Osteocyte (in vitro differentiated cells): ENCODE measurements at regions not wholly inside any gene's neighbourhood (a gene's known extent, or its start where the extent isn't known, plus 50 kb on each side); places are given as distances from the start of the nearest gene placed in this dataset.

Source experiments
- DNase-seq: peaks from one replicate; pipeline ENCODE4 v3.0.0; 2021; ENCODE audit warnings: mixed read lengths; ENCODE audit not compliant: unreplicated experiment; ENCODE audit errors: extremely low spot score
- H3K27ac Mint-ChIP-seq: one replicate; pipeline ENCODE4 v1.8.0; 2021; ENCODE audit warnings: mild to moderate bottlenecking, mixed read lengths; ENCODE audit not compliant: unreplicated experiment
- H3K27me3 Mint-ChIP-seq: one replicate; pipeline ENCODE4 v1.8.0; 2021; ENCODE audit warnings: mixed read lengths; ENCODE audit not compliant: unreplicated experiment
- H3K36me3 Mint-ChIP-seq: one replicate; pipeline ENCODE4 v1.8.0; 2021; ENCODE audit warnings: mixed read lengths; ENCODE audit not compliant: unreplicated experiment
- H3K4me1 Mint-ChIP-seq: one replicate; pipeline ENCODE4 v1.8.0; 2021; ENCODE audit warnings: mixed read lengths; ENCODE audit not compliant: unreplicated experiment
- H3K4me3 Mint-ChIP-seq: one replicate; pipeline ENCODE4 v1.8.0; 2021; ENCODE audit warnings: mild to moderate bottlenecking, moderate library complexity, mixed read lengths; ENCODE audit not compliant: unreplicated experiment
- H3K9me3 Mint-ChIP-seq: one replicate; pipeline ENCODE4 v1.8.0; 2021; ENCODE audit warnings: mixed read lengths; ENCODE audit not compliant: unreplicated experiment
- CTCF ChIP-seq: fragments of 200-600 bp; sonication (generic); IDR thresholded peaks from 2 replicates; pipeline ENCODE4 v1.5.0; 2021; ENCODE audit warnings: antibody characterized with exemption, mild to moderate bottlenecking, moderate library complexity

- H3K9me3 Mint-ChIP-seq: peaks cover 16% of the 10 kb centered on the region
- H3K27me3 Mint-ChIP-seq: no peaks in the 10 kb centered on the region
- no peak for DNase-seq
- H3K36me3 Mint-ChIP-seq: no peaks in the 10 kb centered on the region
- no peak for TF ChIP-seq CTCF
- no peak overlapping the region for H3K27ac Mint-ChIP-seq
- no peak overlapping the region for H3K4me3 Mint-ChIP-seq
- no peaks in the 10 kb centered on the region for H3K4me1 Mint-ChIP-seq
Observed at GRCh38 chr18:78698914-78699313, 280.7 kb upstream of the SALL3 start.

DNA sequence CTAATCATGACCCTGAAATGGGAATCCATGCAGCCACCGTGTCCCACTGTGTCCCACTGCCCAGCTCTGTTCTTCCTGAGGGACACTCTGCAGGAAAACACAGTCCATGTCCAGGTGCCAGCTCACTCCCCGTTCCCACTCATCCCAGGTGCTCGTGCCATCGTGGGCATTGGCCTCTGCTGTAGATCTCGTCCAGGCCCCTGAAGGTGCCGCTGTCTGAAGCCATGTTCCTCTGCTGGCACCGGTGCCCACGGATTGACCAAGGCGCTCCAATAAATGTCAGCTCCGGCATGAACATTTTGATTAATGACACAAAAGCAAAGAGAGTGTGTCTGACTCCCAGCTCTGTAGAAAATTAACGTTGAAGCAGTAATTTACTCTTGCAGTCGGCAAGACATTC is 280.1 kb upstream of the SALL3 start:
- no peak for TF ChIP-seq CTCF
- Mint-ChIP-seq H3K9me3 (peaks cover 18% of the 10 kb centered on the region), H3K27ac (no peak overlapping the region), H3K27me3 (no peaks in the 10 kb centered on the region), H3K4me1 (no peaks in the 10 kb centered on the region), H3K4me3 (no peak overlapping the region), H3K36me3 (no peaks in the 10 kb centered on the region)
- DNase-seq: no peak

- TF ChIP-seq CTCF: no peak
- Mint-ChIP-seq H3K27me3 (no peaks in the 10 kb centered on the region), H3K4me3 (no peak overlapping the region), H3K27ac (no peak overlapping the region), H3K9me3 (peaks cover 25% of the 10 kb centered on the region), H3K4me1 (no peaks in the 10 kb centered on the region), H3K36me3 (no peaks in the 10 kb centered on the region)
- DNase-seq: no peak
Observed at GRCh38 chr18:78701771-78702396, 277.7 kb upstream of the SALL3 start.

- Mint-ChIP-seq H3K9me3 (peaks cover 29% of the 10 kb centered on the region), H3K27me3 (no peaks in the 10 kb centered on the region), H3K4me3 (no peak overlapping the region), H3K36me3 (no peaks in the 10 kb centered on the region), H3K27ac (no peak overlapping the region), H3K4me1 (no peaks in the 10 kb centered on the region)
- TF ChIP-seq CTCF: no peak
- DNase-seq: no peak
Observed at GRCh38 chr18:78703291-78703690, 276.3 kb upstream of the SALL3 start.

- DNase-seq: no peak
- Mint-ChIP-seq H3K9me3 (peaks cover 34% of the 10 kb centered on the region), H3K27me3 (no peaks in the 10 kb centered on the region), H3K27ac (no peak overlapping the region), H3K4me1 (no peaks in the 10 kb centered on the region), H3K36me3 (no peaks in the 10 kb centered on the region), H3K4me3 (no peak overlapping the region)
- TF ChIP-seq CTCF: no peak
Observed at GRCh38 chr18:78704971-78705461, 274.6 kb upstream of the SALL3 start.
